GM23248 (cell line): ENCODE measurements at regions not wholly inside any gene's neighbourhood (a gene's known extent, or its start where the extent isn't known, plus 50 kb on each side); places are given as distances from the start of the nearest gene placed in this dataset.

Experiments
- EZH2 ChIP-seq: fragments of 200-600 bp; sonication (generic); IDR thresholded peaks from 2 replicates; pipeline ENCODE4 v1.6.1; 2018; ENCODE audit warnings: antibody characterized with exemption, mild to moderate bottlenecking; ENCODE audit not compliant: insufficient read depth, poor library complexity, severe bottlenecking
- EZH2phosphoT487 ChIP-seq: fragments of 200-600 bp; sonication (generic); IDR thresholded peaks from 2 replicates; pipeline ENCODE4 v1.6.1; 2018; ENCODE audit warnings: antibody characterized with exemption, moderate library complexity, mild to moderate bottlenecking, low read depth; ENCODE audit not compliant: insufficient read depth

DNA sequence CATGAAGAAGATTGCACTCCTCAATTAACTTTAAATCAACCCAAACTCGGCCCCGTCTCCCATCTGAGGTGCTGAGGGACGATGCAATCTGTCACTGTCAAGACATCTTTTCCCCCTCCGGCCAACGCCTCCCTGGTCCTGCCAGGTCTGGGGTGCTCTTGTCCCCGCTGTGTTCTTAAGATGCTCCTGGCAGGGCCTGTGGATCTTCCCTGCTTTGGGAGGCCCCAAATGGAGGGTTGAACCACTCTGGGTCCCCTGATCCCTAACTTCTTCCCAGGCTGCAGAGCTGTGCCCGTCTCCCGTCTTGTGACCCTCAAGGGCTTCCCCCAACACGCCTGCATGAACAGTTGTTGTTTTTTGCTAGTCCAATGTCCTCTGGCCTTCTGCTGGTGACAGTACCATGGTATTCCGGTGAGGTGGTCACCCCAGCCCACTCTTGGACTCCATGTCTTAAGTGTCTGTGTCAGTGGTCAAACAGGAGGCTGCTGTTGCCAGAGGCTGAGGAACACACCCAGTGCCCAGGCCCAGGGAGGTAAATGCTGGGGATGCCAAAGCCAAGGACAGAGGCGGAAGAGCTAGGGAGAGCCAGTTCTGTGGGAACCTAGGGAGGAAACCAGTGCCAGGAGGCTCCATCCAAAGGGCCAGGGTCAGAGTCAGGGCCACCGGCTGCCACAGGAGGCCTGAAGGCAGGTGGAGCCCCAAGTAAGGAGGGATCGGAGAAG, 70.6 kb upstream of the SHANK2 start:
- no peak for TF ChIP-seq EZH2
- no peak for TF ChIP-seq EZH2phosphoT487
